HL-60 (cell line): ENCODE measurements at regions not wholly inside any gene's neighbourhood (a gene's known extent, or its start where the extent isn't known, plus 50 kb on each side); places are given as distances from the start of the nearest gene placed in this dataset.

Source experiments
- DNase-seq, 2 experiments: peaks; one replicate each; pipeline ENCODE4 v3.0.0-alpha.2; 2010 to 2020; ENCODE audit warnings: low read depth in 1 of 2, low spot score in 1 of 2
- H3K27ac ChIP-seq: fragments of 250-450 bp; sonication (Bioruptor Pico); replicated peaks from 2 replicates; pipeline ENCODE4 v1.5.1; 2020; ENCODE audit warnings: mild to moderate bottlenecking, moderate library complexity
- H3K27me3 ChIP-seq: fragments of 250-450 bp; sonication (Bioruptor Pico); 2 replicates; pipeline ENCODE4 v1.5.1; 2021; ENCODE audit warnings: mild to moderate bottlenecking, moderate library complexity; ENCODE audit not compliant: insufficient read depth, poor library complexity, severe bottlenecking
- H3K4me3 ChIP-seq: replicated peaks from 2 replicates; pipeline ENCODE4 v1.5.1; 2011; ENCODE audit warnings: mild to moderate bottlenecking, control low read depth, low read length; ENCODE audit not compliant: insufficient read depth
- CTCF ChIP-seq: IDR thresholded peaks from one replicate; pipeline ENCODE4 v1.5.1; 2011; ENCODE audit warnings: low read length, control low read depth, inconsistent platforms; ENCODE audit not compliant: insufficient read depth
- GABPA ChIP-seq: IDR thresholded peaks from 2 replicates; pipeline ENCODE4 v1.6.1; 2012; ENCODE audit warnings: low read depth
- POLR2AphosphoS5 ChIP-seq: IDR thresholded peaks from 2 replicates; pipeline ENCODE4 v1.6.1; 2012; ENCODE audit warnings: low read depth
- SPI1 ChIP-seq: IDR thresholded peaks from 2 replicates; pipeline ENCODE4 v1.6.1; 2012; ENCODE audit warnings: low read depth, mild to moderate bottlenecking, borderline replicate concordance
- TF ChIP-seq, protein P1 (sequence below): IDR thresholded peaks from 2 replicates; pipeline ENCODE4 v1.6.1; 2012; ENCODE audit warnings: low read depth; ENCODE audit not compliant: insufficient replicate concordance

DNA sequence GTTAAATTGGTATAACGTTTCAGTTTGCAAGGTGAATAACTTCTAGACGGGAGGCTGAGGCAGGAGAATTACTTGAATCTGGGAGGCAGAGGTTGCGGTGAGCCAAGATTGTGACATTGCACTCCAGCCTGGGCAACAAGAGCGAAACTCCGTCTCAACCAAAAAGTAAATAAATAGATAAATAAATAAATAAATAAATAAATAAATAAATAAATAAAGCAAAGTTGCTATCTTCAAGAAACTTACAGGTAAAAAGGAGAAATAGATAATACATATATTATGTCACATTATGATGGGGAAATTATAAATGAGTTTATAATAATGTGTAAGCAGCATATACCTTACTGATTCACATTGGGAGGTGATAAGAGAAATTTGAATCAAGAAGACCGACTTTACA lies 1966.0 kb downstream of the PCDH7 start:
- no peak overlapping the region for H3K4me3 ChIP-seq
- H3K27me3 ChIP-seq, result no peaks in the 10 kb centered on the region
- TF ChIP-seq GABPA (no peak), SPI1 (no peak), POLR2AphosphoS5 (no peak), CTCF (no peak)
- TF ChIP-seq, protein P1, sequence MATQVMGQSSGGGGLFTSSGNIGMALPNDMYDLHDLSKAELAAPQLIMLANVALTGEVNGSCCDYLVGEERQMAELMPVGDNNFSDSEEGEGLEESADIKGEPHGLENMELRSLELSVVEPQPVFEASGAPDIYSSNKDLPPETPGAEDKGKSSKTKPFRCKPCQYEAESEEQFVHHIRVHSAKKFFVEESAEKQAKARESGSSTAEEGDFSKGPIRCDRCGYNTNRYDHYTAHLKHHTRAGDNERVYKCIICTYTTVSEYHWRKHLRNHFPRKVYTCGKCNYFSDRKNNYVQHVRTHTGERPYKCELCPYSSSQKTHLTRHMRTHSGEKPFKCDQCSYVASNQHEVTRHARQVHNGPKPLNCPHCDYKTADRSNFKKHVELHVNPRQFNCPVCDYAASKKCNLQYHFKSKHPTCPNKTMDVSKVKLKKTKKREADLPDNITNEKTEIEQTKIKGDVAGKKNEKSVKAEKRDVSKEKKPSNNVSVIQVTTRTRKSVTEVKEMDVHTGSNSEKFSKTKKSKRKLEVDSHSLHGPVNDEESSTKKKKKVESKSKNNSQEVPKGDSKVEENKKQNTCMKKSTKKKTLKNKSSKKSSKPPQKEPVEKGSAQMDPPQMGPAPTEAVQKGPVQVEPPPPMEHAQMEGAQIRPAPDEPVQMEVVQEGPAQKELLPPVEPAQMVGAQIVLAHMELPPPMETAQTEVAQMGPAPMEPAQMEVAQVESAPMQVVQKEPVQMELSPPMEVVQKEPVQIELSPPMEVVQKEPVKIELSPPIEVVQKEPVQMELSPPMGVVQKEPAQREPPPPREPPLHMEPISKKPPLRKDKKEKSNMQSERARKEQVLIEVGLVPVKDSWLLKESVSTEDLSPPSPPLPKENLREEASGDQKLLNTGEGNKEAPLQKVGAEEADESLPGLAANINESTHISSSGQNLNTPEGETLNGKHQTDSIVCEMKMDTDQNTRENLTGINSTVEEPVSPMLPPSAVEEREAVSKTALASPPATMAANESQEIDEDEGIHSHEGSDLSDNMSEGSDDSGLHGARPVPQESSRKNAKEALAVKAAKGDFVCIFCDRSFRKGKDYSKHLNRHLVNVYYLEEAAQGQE, result no peak
- H3K27ac ChIP-seq, result no peak overlapping the region
- no peak for DNase-seq

DNA sequence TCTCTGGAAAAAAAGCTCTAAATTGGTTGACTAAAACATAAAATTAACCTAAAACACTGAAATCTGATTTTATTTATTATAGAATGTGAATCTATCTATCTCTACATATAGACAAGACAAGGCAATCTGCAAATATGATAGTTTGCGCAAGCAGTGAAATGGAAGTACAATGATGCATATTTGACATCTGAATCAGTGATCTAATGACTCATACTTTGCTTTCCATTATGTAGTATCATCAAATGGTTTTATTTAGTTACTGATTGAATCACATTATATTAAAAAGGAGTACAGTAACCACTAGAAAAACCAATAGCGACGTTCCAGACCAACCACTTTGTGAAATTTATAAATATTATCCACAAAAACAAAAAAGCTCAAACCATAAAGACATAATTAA lies 1969.3 kb downstream of the PCDH7 start:
- no peaks in the 10 kb centered on the region for H3K27me3 ChIP-seq
- no peak for DNase-seq
- no peak overlapping the region for H3K4me3 ChIP-seq

DNA sequence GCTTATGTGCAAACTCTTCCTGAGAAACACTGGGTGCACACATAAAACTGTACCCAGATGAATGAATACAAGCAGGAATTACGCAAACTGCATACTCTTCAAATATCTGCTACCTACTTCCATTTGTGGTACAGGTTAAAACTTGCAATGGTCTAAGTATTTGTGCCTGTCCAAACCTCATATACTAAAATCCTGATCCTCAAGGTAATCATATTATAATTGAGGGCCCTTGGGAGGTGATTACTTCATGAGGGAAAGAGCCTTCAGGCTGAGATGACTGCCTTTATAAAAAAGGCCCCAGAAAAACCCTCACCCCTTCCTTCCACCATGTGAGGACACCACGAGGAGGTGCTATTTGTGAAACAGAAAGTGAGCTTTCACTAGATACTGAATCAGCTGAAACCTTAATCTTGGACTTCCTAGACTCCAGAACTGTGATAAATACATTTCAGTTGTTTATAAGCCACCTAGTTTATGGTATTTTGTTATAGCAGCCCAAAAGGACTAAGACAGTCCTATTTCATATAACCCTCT lies 1977.2 kb downstream of the PCDH7 start:
- H3K27ac ChIP-seq, result no peak overlapping the region
- DNase-seq, result no peak
- no peaks in the 10 kb centered on the region for H3K27me3 ChIP-seq
- H3K4me3 ChIP-seq, result no peak overlapping the region
- TF ChIP-seq SPI1 (no peak), POLR2AphosphoS5 (no peak), CTCF (no peak), GABPA (no peak)
- TF ChIP-seq, protein P1, result no peak

More for the DNA sequence above, 1969.3 kb downstream of the PCDH7 start:
- TF ChIP-seq SPI1 (no peak), GABPA (no peak), CTCF (no peak), POLR2AphosphoS5 (no peak)
- TF ChIP-seq, protein P1, result no peak
- H3K27ac ChIP-seq, result no peak overlapping the region
